HS-27A (cell line): ENCODE measurements at regions not wholly inside any gene's neighbourhood (a gene's known extent, or its start where the extent isn't known, plus 50 kb on each side); places are given as distances from the start of the nearest gene placed in this dataset.

Experiments
- DNase-seq: peaks from one replicate; pipeline ENCODE4 v3.0.0-alpha.2; 2012; ENCODE audit warnings: low read depth, missing footprints

- DNase-seq = peak; percentile 78
Observed at GRCh38 chr18:75489493-75490190, 62.1 kb upstream of the SMIM21 start.

- no peak for DNase-seq
Observed at GRCh38 chr18:75483662-75484061, 56.2 kb upstream of the SMIM21 start.

- no peak for DNase-seq
Observed at GRCh38 chr18:75482880-75483279, 55.4 kb upstream of the SMIM21 start.

- no peak for DNase-seq
Observed at GRCh38 chr18:75480487-75480886, 53.0 kb upstream of the SMIM21 start.

GRCh38 chr18:75478996-75479880 is 51.7 kb upstream of the SMIM21 start:
- DNase-seq = no peak

GRCh38 chr18:75477900-75478299 is 50.4 kb upstream of the SMIM21 start:
- DNase-seq = no peak
